ENCODE measurements at regions not wholly inside any gene's neighbourhood (a gene's known extent, or its start where the extent isn't known, plus 50 kb on each side); places are given as distances from the start of the nearest gene placed in this dataset.
A peak's percentile ranks its signal among the peaks of the same experiment; 100 is the strongest.

DNA sequence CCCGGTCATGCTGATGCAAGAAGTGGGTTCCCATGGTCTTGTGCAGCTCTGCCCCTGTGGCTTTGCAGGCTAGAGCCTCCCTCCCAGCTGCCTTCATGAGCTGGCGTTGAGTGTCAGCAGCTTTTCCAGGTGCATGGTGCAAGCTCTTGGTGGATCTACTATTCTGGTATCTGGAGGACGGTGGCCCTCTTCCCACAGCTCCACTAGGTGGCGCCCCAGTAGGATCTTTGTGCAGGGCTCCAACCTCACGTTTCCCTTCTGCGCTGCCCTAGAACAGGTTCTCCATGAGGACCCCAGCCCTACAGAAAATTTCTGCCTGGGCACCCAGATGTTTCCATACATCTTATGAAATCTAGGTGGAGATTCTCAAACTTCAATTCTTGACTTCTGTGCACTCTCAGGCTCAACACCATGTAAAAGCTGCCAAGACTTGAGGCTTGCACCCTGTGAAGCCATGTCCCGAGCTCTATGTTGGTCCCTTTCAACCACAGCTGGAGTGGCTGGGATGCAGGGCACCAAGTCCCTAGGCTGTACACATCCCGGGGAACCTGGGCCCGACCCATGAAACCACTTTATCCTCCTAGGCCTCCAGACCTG, 238.4 kb upstream of the MDFIC2 start:
- DNase-seq, result peak; percentile 90

DNA sequence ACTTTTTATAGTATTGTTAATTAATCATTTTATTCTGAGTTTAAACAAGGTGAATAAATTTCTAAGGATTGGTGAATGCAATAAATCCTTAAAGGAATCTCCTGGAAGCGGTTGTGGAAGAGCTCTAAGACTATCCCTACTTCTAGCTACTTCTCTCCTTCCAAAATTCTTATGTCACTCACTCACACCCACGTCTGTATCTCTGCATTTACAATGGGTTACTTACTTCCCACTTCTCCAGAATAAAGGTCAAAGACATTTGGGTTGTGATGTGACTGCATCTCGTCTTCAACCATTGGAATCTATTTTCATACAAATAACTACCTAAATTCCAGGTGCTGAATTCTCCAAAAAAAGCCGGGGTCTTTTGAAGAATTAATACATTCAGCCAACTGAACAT, 234.2 kb upstream of the MDFIC2 start:
- no peak for DNase-seq

DNA sequence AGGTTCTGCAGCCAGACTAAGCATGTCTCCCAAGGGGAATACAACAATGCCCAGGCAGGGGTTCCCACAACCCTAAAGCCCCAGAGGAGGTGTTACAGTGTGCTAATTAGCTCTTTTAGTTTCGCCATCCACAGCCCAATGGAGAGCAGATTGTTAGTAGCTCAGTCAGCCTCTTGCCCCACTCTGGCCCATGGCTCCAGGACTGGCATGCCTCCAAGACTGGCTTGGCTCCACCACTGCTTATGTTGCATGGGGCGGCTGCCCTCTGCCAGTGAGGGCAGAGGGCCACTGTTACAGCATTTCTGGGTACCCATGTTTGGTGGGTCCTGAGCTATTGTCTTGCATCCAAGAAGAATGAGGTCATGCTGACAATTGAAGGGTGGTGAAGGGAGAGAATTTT, 231.1 kb upstream of the MDFIC2 start:
- no peak for DNase-seq

DNA sequence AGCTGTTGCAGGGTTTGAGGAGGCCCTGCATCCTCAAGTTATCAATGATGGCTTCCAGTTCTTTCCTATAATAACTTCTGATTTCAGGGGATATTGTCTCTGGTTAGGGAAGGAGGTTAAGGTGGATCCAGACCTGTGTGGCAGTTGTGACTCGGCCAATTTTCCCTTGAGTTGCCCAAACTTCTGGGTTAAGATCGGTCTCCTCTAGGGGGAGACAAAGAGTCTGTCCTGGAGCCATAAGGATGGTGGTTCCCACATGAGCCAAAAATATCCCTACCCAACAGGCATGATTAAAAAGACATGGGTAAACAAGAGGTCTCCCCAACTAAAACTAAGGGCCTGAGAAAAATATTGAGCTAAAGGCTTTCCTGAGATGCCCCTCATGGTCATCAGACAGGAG, 227.5 kb upstream of the MDFIC2 start:
- no peak for DNase-seq

DNA sequence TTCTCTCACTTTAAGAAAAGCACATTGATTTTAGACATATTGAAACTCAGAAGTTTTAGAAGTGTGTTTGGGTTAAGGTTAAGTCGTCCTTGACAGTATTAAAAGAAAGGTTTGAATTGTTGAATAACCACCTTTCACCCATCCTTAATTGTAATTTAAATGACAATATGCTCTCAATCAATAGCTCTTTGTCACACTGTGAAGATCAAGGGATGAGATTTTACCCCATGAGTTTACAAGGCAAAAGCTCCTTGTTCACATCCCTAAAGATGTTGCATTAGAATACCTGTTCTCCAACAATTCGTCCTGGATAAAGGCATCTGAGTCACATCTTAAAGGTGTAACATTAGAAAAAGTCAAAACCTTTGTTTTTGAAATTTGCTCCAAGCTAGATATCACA, 220.4 kb upstream of the MDFIC2 start:
- DNase-seq, result no peak

DNA sequence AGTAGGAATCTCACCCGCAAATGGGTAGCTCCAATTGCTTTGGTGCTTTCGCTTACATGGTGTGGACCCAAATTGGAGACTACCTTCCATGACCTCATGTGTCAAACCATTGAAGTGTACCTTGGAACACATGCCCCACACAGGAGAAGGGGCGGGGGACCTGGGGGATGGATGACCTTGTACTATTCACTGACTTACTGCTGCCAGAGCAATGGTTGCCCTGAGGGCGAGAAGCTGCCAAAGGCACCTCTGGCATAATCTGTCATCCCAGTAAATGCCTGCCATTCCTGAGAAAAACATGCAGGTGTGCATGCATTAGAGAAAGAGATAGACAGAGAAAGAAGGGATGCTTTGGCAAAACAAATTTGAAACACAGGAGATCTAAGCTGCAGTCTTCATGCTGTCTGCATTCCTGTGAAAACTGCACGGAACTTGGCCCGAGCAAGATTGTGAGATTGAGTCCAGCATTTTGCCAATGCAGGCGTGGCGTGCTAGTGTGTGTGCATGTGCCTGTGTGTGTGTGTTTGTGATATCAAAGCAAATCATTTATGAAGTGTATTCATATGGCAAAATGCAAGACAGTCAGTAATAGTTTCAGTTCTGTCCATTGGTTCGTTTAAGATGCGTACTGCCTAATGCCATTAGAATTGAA, 219.5 kb upstream of the MDFIC2 start:
- no peak for DNase-seq

DNA sequence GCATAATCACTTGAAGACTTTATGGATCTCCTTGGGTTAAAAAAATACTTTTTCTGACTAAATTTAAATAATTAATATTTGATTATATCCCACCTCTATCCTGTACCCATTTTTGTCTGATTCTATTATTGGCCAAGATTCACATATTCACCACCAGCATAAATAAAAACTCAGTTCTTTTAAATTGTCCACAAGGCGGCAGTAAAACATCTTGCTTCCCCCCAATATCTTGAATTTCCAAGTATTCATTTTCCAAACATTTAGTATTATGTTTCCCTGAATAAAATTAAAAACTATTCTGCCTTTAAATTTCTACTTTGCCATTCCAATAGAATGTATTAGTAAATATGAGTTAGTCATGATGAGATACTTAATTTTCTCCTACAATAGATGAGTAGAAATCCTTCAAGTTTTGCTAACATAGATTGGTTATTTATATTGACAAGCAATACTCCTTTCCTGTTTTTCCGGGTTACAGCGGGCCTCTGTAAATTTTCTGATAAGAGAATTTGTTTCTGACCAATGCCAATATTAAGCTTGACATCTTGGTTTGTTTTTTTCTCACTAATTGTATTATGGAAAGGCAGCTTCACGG, 218.7 kb upstream of the MDFIC2 start:
- DNase-seq, result no peak

DNA sequence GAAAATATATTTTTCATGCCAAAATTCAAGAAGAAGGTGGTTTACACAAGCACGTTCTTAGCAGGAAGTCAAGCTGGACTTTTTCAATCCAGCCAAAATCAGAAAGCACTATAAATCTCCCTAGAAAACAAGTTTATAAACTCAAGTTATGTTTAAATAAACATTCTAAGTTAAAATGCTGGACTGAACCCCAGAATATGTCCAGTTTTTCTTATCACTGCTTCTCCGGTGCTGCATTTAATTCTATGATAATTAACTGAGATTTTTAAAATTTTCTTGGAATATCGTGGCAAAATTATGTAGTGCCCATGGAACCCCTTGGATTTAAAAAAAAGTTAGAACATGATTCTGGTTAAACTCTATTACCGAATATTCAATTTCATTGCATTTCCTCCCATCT, 218.2 kb upstream of the MDFIC2 start:
- DNase-seq, result no peak

DNA sequence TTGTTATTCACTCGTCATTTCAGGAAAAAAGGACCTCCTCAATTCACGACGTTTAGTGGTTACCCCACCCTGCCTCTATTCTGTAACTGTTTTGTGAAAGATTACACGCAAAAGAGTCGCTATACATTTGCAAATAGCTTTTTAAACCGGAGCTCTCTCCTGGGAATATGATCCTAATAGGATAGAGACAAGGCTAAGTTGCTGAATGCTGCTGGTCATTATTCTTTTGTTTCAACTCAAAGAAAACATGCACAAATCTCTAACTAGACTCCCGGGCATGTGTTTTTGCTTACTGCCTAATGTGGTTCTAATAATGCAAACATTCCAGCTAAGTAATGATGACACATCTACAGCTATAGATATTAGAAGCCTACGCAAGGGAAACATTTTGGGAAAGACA, 214.6 kb upstream of the MDFIC2 start:
- no peak for DNase-seq

DNA sequence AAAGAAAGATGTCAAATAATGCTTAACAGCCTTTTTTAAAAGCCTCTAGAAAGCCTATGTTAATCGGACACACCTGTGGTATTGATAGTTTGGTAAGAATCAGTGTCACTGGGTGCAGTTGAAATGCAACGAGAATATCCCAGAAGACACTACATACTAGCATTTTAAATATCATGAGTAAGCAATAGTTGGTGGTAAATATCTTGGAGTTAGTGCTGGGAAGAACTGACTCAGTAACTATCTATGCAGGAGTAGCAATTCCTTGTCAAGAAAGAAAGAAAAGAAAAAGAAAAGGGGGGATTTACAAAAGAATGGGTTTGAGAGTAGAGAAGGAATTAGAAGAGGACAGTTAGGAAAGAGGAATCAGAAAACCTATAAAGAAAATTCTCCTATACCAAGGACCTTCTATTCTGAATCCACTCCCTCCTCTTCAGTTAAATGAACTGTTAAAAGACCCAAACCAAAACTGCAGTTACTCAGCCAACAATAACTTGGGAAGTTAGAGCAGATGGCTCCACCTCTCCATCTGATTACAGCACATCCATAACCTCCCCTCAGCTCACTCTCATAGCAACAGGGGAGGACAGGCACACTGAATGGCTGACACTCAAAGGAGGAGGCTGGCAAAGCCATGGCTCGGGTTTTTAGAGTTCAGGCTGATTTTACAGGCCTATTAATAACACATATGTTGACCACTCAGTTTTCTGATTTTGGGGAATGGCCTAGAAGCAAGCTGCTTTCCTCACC, 207.6 kb upstream of the MDFIC2 start:
- DNase-seq, result no peak

DNA sequence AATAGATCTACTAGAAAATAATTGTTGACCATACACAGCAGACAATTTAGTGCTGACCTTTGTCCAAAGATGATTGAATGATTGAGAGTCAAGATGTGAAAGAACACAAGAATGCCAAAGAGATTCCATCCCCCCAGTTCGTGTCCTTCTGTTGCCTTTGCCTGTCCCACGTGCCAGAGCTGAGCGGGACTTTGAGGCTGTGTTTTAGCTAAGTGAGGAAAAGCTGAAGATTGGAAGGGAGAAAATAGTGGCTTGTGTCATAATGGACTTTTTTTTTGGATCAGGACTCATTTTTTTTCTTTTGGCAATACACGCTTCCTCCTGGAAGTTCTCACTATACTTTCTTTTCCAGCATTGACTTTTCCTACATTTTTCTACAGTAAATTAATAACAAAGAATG, 206.6 kb upstream of the MDFIC2 start:
- no peak for DNase-seq

DNA sequence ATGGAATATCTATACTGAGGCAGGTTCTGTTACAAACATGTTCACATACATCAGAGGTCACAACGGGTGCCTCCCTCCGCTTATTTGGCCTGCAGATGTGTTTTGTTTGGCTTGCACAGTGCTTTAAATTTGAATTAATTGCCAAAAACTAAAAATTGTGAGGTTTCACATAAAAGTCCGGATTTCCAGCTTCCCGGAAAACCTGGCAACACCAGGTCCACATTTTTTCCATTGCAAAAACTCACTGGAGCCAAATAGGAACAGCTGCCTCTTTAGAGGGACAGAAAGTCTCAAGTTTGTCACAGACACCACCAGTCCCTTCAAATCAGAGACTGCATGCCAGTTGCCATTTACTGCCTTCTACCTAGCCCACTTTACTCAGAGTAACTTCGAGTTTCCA, 205.9 kb upstream of the MDFIC2 start:
- DNase-seq, result no peak

DNA sequence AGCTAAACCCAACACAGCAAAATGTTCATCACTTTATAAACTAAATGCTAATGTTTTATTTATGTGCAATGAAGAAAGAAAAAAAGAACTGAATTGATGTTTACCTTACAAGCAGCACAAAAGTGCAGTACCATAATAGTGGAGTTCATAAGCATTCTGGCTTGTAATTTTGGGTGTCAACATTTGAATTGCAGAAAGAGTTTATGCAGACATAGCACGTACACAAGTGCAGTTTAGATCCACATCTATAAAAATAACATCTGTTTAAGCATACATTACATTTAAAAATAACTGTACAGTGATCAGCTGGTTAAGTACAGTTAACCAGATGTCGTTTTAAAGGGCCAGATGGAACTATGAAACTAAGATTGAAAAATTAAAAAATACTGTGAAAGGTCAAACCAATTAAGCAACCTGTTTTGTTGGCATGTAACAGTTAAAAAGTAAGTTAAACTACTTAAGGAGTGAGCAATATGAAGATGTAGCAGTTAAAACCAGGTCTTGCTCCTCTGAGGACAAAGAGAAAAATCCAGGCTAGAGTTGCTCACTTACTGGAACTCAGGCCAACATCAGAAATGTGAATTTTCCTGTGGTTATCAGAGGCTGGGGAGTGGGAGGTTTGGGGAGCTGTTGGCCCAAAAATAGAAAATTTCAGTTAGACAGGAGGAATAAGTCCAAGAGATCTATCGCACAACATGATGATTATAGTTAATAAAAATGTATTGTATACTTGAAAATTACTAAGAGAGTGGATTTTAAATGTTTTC, 204.9 kb upstream of the MDFIC2 start:
- no peak for DNase-seq

DNA sequence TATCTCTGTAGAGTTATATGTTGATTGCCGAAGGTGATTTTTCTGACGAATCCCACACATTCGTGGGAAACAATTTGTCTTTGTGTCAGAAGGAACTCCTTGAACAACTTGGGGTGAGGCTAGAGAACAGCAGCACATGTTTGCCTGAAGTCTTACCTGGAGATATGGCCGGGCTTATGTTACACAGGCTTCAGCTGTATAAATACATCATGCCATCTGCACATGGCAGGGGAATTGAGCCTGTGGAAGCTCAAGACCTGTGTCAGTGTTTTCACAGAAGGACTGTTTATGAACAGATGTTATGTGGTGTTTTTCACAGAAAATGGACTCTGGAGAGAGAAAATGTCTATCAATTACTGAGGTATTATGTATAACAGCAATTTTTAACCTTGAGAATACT, 203.6 kb upstream of the MDFIC2 start:
- DNase-seq, result no peak

DNA sequence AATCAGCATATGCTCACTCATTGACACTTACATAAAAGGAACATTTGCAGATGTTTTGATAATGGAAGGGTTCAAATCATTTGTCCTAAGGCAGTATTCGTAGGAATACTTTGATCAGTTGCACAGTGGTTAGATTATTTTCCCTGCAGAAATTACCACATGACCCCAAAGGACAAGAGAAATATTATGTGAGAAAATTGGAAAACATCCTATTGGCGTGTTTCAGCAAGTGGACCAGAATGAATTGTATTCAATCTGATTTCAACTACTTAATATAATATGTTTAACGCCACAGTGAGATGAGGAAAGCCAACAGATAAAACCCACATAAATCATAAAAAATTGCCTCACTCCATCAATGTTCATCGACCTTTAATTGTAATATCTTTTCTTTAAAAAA, 195.0 kb upstream of the MDFIC2 start:
- no peak for DNase-seq

DNA sequence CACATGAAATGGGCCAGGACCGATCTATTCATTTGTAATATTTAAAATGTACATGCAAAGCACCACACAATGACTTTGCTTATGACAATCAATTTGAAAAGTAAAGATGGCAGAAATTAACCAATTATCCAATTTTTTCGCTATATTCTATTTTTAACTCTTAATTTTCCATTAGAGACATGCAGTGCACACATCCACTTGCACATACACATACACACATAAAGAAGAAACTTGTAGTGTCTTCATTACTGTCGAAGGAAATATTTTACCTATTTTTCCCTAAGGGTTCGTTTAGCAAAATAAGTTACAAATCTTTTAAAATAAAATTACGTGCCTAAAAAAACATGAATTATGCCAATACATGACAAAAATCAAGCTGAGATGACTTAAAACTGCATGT, 194.3 kb upstream of the MDFIC2 start:
- DNase-seq, result no peak

DNA sequence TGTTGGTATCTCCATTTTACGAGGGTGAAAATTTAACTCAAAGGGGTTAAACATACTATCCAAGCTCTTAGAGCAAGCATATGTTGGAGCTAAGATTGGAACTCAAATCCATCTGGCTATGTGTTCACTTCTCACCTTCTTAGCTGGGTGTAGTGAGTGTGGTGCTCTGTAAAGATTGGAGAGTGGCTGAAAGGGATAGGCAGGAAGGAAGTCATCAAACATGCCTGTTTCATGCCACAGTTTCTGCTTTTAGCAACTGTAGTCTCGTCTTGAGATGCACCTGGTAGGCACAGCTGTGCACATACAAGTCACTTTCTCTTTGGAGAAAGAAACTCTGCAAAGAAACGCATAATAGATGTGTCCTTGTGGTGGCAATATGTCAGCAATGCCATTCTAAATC, 189.1 kb upstream of the MDFIC2 start:
- DNase-seq, result no peak

DNA sequence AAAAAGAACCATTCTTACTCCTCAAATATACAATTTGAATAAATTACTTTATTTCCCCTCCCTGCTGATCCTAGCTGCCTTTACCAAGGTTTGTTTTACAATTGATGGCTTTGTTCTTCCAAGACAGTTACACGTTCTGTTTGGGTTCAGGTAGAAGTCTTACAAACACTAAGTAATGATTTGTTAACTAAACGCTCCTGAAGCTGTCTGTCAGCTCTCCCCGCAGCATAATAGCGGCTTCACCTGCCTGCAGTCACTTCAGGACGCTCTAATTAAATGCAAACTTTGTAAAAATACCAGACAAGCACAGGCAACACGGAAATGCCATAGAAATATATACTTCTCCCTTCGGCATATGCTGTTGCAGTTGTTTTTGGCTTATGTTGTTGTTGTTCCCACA, 176.4 kb upstream of the MDFIC2 start:
- DNase-seq, result no peak

DNA sequence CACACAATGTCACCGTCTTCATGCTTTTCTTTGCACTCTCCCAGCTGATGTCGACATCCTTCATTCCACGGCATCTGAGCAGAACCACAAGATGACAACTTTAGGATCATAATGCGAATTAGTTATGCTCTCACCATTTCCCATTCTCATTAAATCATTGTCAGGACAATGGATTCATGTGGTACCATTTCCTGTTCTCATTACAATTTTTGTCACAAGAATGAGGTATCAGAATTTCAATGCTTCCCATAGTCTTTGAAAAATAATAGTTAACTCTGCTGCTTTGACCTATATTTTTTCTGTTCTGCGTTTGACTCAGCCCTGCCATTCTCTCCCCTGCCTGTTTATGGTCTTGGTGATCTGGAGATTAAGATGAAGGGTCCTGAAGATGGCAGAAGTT, 175.7 kb upstream of the MDFIC2 start:
- DNase-seq, result no peak

DNA sequence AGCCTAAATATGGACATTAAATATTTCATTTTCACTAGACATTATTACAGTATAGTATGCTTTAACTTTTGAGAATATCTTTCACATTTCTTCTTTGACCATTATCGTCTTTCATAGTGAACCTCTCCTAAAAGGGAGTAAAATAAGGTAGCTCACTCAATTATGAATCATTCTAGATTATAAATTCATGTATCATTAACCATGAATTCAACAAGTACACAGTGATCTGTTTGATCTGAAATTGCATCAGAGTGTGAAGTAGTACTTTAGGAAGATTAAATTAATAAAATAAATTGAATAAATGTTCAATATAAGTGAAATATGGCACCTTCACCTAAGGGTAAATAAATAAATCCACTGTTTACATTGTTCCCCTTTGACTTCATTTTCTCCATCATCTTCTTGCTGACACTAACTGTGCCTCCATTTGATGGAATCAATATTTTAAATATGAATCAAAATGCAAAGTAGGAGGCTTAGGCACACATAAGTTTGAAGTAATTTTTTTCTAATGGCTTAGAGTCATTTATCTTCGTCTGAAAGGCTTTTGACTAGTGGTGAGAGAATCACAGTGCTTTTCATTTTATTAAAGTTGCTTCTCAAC, 174.1 kb upstream of the MDFIC2 start:
- DNase-seq, result no peak

DNA sequence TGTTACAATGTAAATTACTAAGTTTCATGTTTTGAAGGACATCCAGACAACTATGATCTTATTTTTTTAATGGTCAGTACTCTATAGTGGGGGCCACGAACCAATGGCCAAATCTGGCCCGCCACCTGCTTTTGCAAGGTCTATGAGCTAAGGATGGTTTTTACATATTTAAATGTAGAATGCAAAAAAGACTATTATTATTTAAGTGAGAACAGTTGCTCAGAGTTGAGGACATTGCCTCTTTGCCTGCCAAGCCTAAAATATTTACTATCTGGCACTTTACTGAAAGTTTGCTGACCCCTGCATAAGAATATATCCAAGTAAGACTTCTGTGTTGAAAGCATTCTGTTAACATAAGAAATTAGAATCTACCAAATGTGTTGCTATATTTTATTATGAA, 163.7 kb upstream of the MDFIC2 start:
- no peak for DNase-seq

DNA sequence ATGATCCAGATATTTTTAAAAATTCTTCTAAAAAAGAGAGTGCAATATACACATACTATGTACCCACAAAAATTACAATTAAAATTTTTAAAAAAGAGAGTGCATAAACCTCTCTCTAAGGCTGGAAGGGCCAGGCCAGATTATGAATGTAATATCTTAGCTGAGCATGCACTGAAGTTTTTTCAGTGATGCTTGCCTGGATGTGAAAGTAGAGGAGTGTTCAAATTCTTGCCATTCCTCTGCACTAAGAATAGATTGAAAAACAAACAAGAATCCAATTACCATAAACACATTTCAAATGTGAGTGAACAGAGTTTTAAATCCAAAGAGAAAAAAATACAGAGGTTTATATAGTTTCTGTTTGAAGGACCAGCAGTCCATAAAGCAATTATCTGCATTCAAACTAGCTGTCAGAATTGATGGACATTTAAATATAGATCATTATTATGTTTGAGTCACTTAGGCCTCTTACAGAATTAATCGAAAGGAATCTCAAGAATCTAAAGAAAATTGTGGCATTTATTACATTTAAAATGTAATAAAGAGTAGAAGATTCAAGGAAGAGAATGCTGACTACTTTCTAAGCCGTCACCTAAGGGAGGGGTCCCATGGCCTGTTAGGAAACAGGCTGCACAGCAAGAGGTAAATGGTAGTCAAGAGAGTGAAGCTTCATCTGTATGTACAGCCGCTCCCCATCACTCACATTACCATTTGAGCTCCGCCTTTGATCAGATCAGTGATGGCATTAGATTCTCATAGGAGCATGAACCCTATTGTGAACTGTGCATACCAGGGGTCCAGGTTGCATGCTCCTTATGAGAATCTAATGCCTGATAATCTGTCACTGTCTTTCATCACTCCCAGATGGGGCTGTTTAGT, 159.3 kb upstream of the MDFIC2 start:
- DNase-seq, result no peak
